Sigmoid colon (tissue), 6 donors: ENCODE measurements at regions not wholly inside any gene's neighbourhood (a gene's known extent, or its start where the extent isn't known, plus 50 kb on each side); places are given as distances from the start of the nearest gene placed in this dataset.

Experiments
- DNase-seq: peaks from one replicate; pipeline ENCODE4 v3.0.0-alpha.2; 2019
- H3K27ac ChIP-seq, 4 donors: fragments of 200-600 bp; sonication (generic); one replicate each; pipeline ENCODE4 v1.5.1; 2016 to 2019; ENCODE audit warnings: mild to moderate bottlenecking in 1 of 4
- H3K27me3 ChIP-seq, 3 donors: fragments of 200-600 bp; sonication (generic); one replicate each; pipeline ENCODE4 v1.5.1; 2019; ENCODE audit warnings: mild to moderate bottlenecking in 1 of 3
- H3K36me3 ChIP-seq, 4 donors: fragments of 200-600 bp; sonication (generic); one replicate each; pipeline ENCODE4 v1.5.1; 2016 to 2019
- H3K4me1 ChIP-seq, 4 donors: fragments of 200-600 bp; sonication (generic); one replicate each; pipeline ENCODE4 v1.5.1; 2017 to 2019
- H3K4me3 ChIP-seq, 4 donors: fragments of 200-600 bp; sonication (generic); one replicate each; pipeline ENCODE4 v1.5.1; 2017 to 2019; ENCODE audit warnings: mild to moderate bottlenecking in 2 of 4, moderate library complexity in 1 of 4
- H3K9me3 ChIP-seq, 4 donors: fragments of 200-600 bp in 3 of 4; sonication (generic) in 3 of 4; one replicate each; pipeline versions ENCODE4 v1.5.1 to v1.6.1; 2013 to 2019
- EP300 ChIP-seq, 4 donors: sonication (generic); formaldehyde crosslinking; IDR thresholded peaks; one replicate each; pipeline ENCODE4 v1.6.1; 2017; ENCODE audit warnings: antibody characterized with exemption in 4 of 4
- POLR2A ChIP-seq, 2 donors: fragments of 450-650 bp; IDR thresholded peaks; one replicate each; pipeline ENCODE4 v1.6.1; 2016; ENCODE audit warnings: antibody characterized with exemption in 2 of 2, mild to moderate bottlenecking in 2 of 2, moderate library complexity in 2 of 2
- POLR2AphosphoS5 ChIP-seq, 4 donors: sonication (generic); formaldehyde crosslinking; IDR thresholded peaks; one replicate each; pipeline ENCODE4 v1.6.1; 2017; ENCODE audit warnings: antibody characterized with exemption in 4 of 4
- WGBS, 2 donors: extraction: QIAGEN DNeasy Blood & Tissue Kit; methylation state at CpG; one replicate each; pipeline ENCODE4 v1.1.7; 2013; 5-methylcytosine and 5-hydroxymethylcytosine counted together
- intact Hi-C: fragments of 100-400 bp; cut with DNase I; formaldehyde crosslinking; loops from one replicate; pipeline ENCODE4 v1.15.1; 2023
- TF ChIP-seq, protein P1 (sequence below), 4 experiments: fragments of 450-650 bp in 3 of 4; fragments of 200-600 bp in 1 of 4; IDR thresholded peaks; one replicate each; pipeline ENCODE4 v1.5.1; 2016 to 2019; ENCODE audit warnings: antibody characterized with exemption in 4 of 4, mild to moderate bottlenecking in 3 of 4, moderate library complexity in 2 of 4
- donor health status: healthy with polysubstance abuse.
- donor health status: healthy.

DNA sequence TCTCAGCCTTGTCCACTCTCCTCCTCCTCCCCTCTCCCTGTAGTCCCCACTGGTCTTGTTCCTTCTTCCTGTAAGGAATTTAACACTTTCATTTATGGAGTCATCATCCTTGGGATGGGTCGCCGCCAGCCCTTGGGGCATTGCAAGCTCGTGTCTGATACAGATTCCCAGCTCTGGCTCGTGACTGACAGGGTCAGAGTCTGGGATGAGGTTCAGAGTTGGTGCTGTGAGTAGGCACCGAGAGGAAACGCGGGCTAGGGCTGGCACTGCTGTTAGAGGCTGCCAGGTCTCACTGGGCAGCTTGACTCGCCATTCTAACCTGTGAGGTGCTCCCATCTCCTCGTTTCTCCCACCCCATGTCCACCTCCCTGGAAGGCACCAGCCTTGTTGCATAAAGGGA, 407.0 kb downstream of the SOX9 start:
- Histone ChIP-seq H3K9me3 (no peaks in the 10 kb centered on the region), H3K36me3 (no peaks in the 10 kb centered on the region), H3K4me1 (no peaks in the 10 kb centered on the region), H3K4me3 (no peak overlapping the region), H3K27me3 (no peaks in the 10 kb centered on the region), H3K27ac (no peak overlapping the region)
- intact Hi-C loops: no loop called here
- DNase-seq: no peak
- no peak for TF ChIP-seq POLR2A (IDR thresholded peaks at IDR 0.05)
- WGBS, 2 donors: 64 to 76% methylated on average over 9 of the region's 9 CpGs

DNA sequence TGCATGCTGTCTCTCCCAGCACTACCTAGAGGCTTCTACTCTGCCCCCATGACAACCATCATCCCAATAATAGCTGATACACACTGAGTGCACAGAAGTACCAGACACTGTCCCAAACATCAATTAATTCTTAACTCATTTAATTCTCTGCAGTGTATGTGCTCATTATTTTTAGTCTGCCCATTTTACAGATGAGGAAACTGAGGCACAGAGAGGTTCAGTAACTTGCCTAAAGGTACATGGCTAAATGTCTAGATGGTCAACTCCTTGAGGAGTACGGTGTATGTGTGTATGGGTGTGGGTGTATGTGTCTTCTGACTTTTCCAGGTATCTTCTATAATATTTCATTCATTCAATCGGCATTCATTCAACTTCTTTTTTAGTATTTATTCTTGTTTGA, 407.9 kb downstream of the SOX9 start:
- Histone ChIP-seq H3K36me3 (no peaks in the 10 kb centered on the region), H3K4me1 (no peaks in the 10 kb centered on the region), H3K4me3 (no peak overlapping the region), H3K9me3 (no peaks in the 10 kb centered on the region), H3K27me3 (no peaks in the 10 kb centered on the region), H3K27ac (no peak overlapping the region)
- WGBS, 2 donors: 97% methylated on average over 2 of the region's 2 CpGs
- intact Hi-C loops: no loop called here
- TF ChIP-seq, protein P1, sequence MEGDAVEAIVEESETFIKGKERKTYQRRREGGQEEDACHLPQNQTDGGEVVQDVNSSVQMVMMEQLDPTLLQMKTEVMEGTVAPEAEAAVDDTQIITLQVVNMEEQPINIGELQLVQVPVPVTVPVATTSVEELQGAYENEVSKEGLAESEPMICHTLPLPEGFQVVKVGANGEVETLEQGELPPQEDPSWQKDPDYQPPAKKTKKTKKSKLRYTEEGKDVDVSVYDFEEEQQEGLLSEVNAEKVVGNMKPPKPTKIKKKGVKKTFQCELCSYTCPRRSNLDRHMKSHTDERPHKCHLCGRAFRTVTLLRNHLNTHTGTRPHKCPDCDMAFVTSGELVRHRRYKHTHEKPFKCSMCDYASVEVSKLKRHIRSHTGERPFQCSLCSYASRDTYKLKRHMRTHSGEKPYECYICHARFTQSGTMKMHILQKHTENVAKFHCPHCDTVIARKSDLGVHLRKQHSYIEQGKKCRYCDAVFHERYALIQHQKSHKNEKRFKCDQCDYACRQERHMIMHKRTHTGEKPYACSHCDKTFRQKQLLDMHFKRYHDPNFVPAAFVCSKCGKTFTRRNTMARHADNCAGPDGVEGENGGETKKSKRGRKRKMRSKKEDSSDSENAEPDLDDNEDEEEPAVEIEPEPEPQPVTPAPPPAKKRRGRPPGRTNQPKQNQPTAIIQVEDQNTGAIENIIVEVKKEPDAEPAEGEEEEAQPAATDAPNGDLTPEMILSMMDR (IDR thresholded peaks at IDR 0.05): no peak
- TF ChIP-seq EP300 (IDR thresholded peaks at IDR 0.05) (no peak), POLR2A (IDR thresholded peaks at IDR 0.05) (no peak), POLR2AphosphoS5 (IDR thresholded peaks at IDR 0.05) (no peak)
- DNase-seq: no peak

DNA sequence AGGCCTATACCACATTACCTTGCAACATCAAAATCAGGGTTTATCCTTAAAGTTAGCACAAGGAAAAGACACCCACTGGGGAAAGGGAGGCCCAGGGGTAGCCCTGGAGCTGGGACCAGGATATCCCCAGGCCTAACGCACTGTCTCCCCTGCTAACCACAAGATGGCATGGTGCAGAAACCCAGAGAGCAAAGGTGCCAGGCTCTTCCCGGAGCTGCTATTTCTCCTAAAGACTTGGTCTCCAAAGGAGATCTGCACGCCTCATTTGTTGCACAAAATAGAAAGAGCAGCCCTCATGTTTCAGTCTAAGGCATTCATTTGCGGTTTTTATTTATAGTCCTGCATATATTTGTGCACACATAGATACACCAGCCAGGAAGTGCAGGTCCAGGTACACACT, 408.6 kb downstream of the SOX9 start:
- 40 to 73% methylated on average over 4 of the region's 4 CpGs for WGBS, 2 donors
- TF ChIP-seq, protein P1 (IDR thresholded peaks at IDR 0.05): no peak
- no peak for TF ChIP-seq POLR2A (IDR thresholded peaks at IDR 0.05)
- TF ChIP-seq EP300 (IDR thresholded peaks at IDR 0.05): no peak
- TF ChIP-seq POLR2AphosphoS5 (IDR thresholded peaks at IDR 0.05): no peak

DNA sequence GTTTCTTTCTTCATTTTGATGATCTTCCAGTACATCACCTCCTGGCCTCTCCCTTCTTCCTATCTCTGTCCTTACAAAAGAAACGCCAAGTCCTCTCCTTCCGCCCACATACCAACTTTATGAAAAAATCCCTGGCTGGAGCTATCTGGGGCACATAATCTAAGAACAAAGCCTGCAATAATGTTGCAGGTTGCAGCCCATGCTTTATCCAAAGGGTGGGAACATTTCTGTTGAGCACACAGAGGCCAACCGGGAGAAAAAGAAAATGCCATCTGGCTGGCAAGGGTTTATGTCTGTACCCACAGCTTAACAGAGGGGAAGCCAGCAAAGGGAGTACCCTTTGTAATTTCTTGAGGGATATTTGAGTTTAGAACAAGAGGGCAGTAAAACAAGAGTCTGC, 409.6 kb downstream of the SOX9 start:
- no peak for DNase-seq
- WGBS, 2 donors: 43 to 70% methylated on average over 3 of the region's 3 CpGs
- TF ChIP-seq EP300 (IDR thresholded peaks at IDR 0.05) (no peak), POLR2AphosphoS5 (IDR thresholded peaks at IDR 0.05) (no peak), POLR2A (IDR thresholded peaks at IDR 0.05) (no peak)
- TF ChIP-seq, protein P1 (IDR thresholded peaks at IDR 0.05): no peak
- Histone ChIP-seq H3K9me3 (no peaks in the 10 kb centered on the region), H3K4me1 (no peaks in the 10 kb centered on the region), H3K36me3 (no peaks in the 10 kb centered on the region), H3K27me3 (no peaks in the 10 kb centered on the region), H3K4me3 (no peak overlapping the region), H3K27ac (no peak overlapping the region)
- intact Hi-C loops: loop anchor here (10.0 kb wide), 1 partner anchor 416 kb away; no protein-coding TSS in a partner anchor

More for the DNA sequence above, 408.6 kb downstream of the SOX9 start:
- H3K9me3 ChIP-seq: no peaks in the 10 kb centered on the region
- no peaks in the 10 kb centered on the region for H3K36me3 ChIP-seq
- H3K27me3 ChIP-seq: no peaks in the 10 kb centered on the region
- H3K4me3 ChIP-seq: no peak overlapping the region
- no peak overlapping the region for H3K27ac ChIP-seq
- intact Hi-C loops: no loop called here
- H3K4me1 ChIP-seq: no peaks in the 10 kb centered on the region
- no peak for DNase-seq

DNA sequence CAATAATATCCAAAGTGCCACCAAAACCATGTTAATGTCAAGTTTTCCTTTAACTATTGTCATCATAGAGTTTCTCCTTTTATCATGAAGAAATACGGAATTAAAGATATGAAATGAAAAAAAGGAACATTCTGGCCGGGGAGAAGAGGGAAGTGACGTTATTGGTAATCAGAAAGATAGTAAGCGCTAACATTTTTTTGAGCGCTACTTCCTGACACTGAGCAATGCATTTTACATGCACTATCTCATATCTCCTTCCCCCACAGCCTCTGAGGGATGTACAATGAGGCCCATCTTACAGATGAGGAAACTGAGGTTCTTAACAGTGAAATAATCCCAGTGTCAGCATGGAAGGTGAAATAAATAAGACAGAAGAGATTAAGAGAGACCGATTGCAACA, 410.9 kb downstream of the SOX9 start:
- 73 to 87% methylated on average over 6 of the region's 6 CpGs for WGBS, 2 donors
- Histone ChIP-seq H3K36me3 (no peaks in the 10 kb centered on the region), H3K4me3 (no peak overlapping the region), H3K27me3 (no peaks in the 10 kb centered on the region), H3K9me3 (no peaks in the 10 kb centered on the region), H3K4me1 (no peaks in the 10 kb centered on the region), H3K27ac (no peak overlapping the region)
- TF ChIP-seq EP300 (IDR thresholded peaks at IDR 0.05) (no peak), POLR2A (IDR thresholded peaks at IDR 0.05) (no peak)
- TF ChIP-seq, protein P1 (IDR thresholded peaks at IDR 0.05): no peak
- intact Hi-C loops: loop anchor here (10.0 kb wide), 1 partner anchor 417 kb away; no protein-coding TSS in a partner anchor
- DNase-seq: no peak
